HG03095 (cell line): ENCODE measurements at regions not wholly inside any gene's neighbourhood (a gene's known extent, or its start where the extent isn't known, plus 50 kb on each side); places are given as distances from the start of the nearest gene placed in this dataset.

Experiments used
- ATAC-seq: cut with Tn5 transposase; IDR thresholded peaks from one replicate; pipeline ENCODE4 v1.9.1; 2021; ENCODE audit warnings: moderate library complexity; ENCODE audit not compliant: unreplicated experiment

- ATAC-seq, result no peak
Measured at GRCh38 chr20:11328839-11329238, 588.9 kb upstream of the BTBD3 start.

GRCh38 chr20:11329271-11329670 lies 588.4 kb upstream of the BTBD3 start:
- no peak for ATAC-seq

- ATAC-seq, result no peak
Measured at GRCh38 chr20:11331096-11331495, 586.6 kb upstream of the BTBD3 start.

- no peak for ATAC-seq
Measured at GRCh38 chr20:11332381-11332780, 585.3 kb upstream of the BTBD3 start.

- no peak for ATAC-seq
Measured at GRCh38 chr20:11333634-11334033, 584.1 kb upstream of the BTBD3 start.

GRCh38 chr20:11337361-11338130 lies 580.1 kb upstream of the BTBD3 start:
- no peak for ATAC-seq

GRCh38 chr20:11338496-11339306 lies 579.0 kb upstream of the BTBD3 start:
- ATAC-seq, result no peak

- no peak for ATAC-seq
Measured at GRCh38 chr20:11344939-11345338, 572.8 kb upstream of the BTBD3 start.

- no peak for ATAC-seq
Measured at GRCh38 chr20:11347738-11348137, 570.0 kb upstream of the BTBD3 start.

- ATAC-seq, result no peak
Measured at GRCh38 chr20:11350126-11351005, 567.3 kb upstream of the BTBD3 start.

GRCh38 chr20:11352041-11352440 lies 565.7 kb upstream of the BTBD3 start:
- no peak for ATAC-seq

GRCh38 chr20:11354846-11355245 lies 562.8 kb upstream of the BTBD3 start:
- no peak for ATAC-seq

GRCh38 chr20:11355345-11355744 lies 562.3 kb upstream of the BTBD3 start:
- no peak for ATAC-seq

GRCh38 chr20:11356061-11356460 lies 561.6 kb upstream of the BTBD3 start:
- no peak for ATAC-seq

- ATAC-seq, result no peak
Measured at GRCh38 chr20:11362450-11362849, 555.2 kb upstream of the BTBD3 start.

- no peak for ATAC-seq
Measured at GRCh38 chr20:11364736-11365135, 553.0 kb upstream of the BTBD3 start.

- ATAC-seq, result no peak
Measured at GRCh38 chr20:11366660-11367059, 551.0 kb upstream of the BTBD3 start.

- no peak for ATAC-seq
Measured at GRCh38 chr20:11368499-11368898, 549.2 kb upstream of the BTBD3 start.

GRCh38 chr20:11368965-11369711 lies 548.6 kb upstream of the BTBD3 start:
- ATAC-seq, result no peak

GRCh38 chr20:11371831-11372230 lies 545.9 kb upstream of the BTBD3 start:
- no peak for ATAC-seq
